ENCODE measurements at regions not wholly inside any gene's neighbourhood (a gene's known extent, or its start where the extent isn't known, plus 50 kb on each side); places are given as distances from the start of the nearest gene placed in this dataset.

DNA sequence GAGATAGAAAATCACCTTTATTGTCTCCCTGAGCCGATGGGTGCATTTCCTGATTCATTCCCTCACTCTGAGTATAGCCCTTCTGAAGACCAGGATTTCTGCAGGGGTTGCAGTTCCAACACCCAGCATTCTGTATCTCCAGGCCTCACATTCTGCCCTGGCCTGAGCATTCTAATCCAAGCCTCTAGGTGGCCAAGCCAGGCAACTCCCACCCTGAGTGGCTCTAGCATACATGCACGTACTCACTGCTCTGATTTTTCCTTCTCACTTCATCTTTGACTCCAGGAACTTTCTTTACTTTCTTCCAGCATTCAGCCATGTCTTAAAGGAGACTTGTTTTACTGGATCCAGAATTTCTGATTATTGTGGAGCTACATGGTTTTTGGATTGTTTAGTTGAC lies 100.7 kb upstream of the STK39 start (continued):
- TF ChIP-seq NR4A1 (CRISPR knock-in tag; IDR thresholded peaks at IDR 0.05): no peak
- no peak for TF ChIP-seq NR4A1 (tag; IDR thresholded peaks at IDR 0.05)

DNA sequence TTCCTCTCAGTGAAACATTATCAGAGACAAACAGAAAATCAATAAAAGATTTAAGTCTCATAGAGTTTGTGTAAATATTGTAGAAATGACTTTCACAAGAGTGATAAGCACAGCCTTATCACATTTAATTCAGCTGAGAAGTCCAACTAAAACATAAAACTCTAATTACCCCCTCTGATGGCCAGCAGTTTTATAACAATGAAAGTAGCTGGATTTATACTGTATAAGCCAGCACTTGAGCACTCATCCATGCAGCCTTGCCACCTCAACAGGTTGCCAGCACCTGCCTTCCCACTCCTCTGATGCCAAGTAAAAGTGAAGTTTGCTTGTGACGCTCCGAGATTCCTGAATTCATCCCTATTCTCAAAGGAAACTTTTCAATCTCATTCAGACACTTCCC lies 103.0 kb upstream of the STK39 start:
- Histone ChIP-seq H3K27me3 (ENCODE audit: control insufficient read depth in 2 of 2, insufficient read depth in 2 of 2, low read length in 2 of 2) (peaks cover 0 to 6% of the 10 kb centered on the region in 2 experiments; a peak in 1 of 5 replicates), H3K9ac (ENCODE audit: insufficient read depth in 1 of 2, low read depth in 2 of 2, low read length in 2 of 2) (no peak overlapping the region), H3K4me1 (replicated peaks in 1 of 2; ENCODE audit: control insufficient read depth in 2 of 2, insufficient read depth in 2 of 2, low read length in 2 of 2) (no peaks in the 10 kb centered on the region; a peak in 1 of 5 replicates), H3K9me3 (replicated peaks; ENCODE audit: control insufficient read depth, insufficient read depth, low read depth, low read length) (no peaks in the 10 kb centered on the region), H2AFZ (ENCODE audit: low read depth, low read length) (no peak overlapping the region), H3K27ac (ENCODE audit: extremely low read depth, low read depth, low read length) (no peak overlapping the region), H3K79me2 (ENCODE audit: control insufficient read depth, insufficient read depth, low read length) (no peaks in the 10 kb centered on the region), H3K9me1 (ENCODE audit: control insufficient read depth, insufficient read depth, low read length) (no peaks in the 10 kb centered on the region), H3K4me2 (ENCODE audit: insufficient read depth, low read length) (no peak overlapping the region), H4K20me1 (replicated peaks; ENCODE audit: control insufficient read depth, insufficient read depth, low read length) (no peaks in the 10 kb centered on the region), H3K4me3 (no peak overlapping the region), H3K36me3 (ENCODE audit: control insufficient read depth, insufficient read depth, low read length) (no peaks in the 10 kb centered on the region)
- ChIA-PET CTCF (ENCODE audit: low intra/inter-chr PET ratio) (no interaction called here), POLR2A (interaction anchor here (0.7 kb wide), 1 partner anchor 137 kb away, joined by 3 read pairs; no protein-coding TSS in a partner anchor)
- DNase-seq (ENCODE audit: extremely low read depth in 1 of 4, low spot score in 3 of 4) (no peak), FAIRE-seq (no peak), ATAC-seq (no peak)
- in situ Hi-C loops (cut with MboI): no loop called here
- intact Hi-C loops (cut with micrococcal nuclease): no loop called here
- WGBS (ENCODE audit: insufficient coverage, low coverage, missing lambda C conversion rate): 17% methylated on average over 2 of the region's 2 CpGs
- BruUV-seq (replicated peaks): no TSS peak
- no peak for TF ChIP-seq HNRNPH1 (optimal IDR thresholded peaks at IDR 0.05; ENCODE audit: low read depth, low read length)
- TF ChIP-seq TRIM28 (IDR thresholded peaks at IDR 0.05): no peak
- no peak for TF ChIP-seq ZC3H4 (CRISPR knock-in tag; IDR thresholded peaks at IDR 0.05; ENCODE audit: borderline replicate concordance)
- TF ChIP-seq WHSC1 (IDR thresholded peaks at IDR 0.05; ENCODE audit: low read length): no peak
- TF ChIP-seq, protein P1, sequence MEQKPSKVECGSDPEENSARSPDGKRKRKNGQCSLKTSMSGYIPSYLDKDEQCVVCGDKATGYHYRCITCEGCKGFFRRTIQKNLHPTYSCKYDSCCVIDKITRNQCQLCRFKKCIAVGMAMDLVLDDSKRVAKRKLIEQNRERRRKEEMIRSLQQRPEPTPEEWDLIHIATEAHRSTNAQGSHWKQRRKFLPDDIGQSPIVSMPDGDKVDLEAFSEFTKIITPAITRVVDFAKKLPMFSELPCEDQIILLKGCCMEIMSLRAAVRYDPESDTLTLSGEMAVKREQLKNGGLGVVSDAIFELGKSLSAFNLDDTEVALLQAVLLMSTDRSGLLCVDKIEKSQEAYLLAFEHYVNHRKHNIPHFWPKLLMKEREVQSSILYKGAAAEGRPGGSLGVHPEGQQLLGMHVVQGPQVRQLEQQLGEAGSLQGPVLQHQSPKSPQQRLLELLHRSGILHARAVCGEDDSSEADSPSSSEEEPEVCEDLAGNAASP (IDR thresholded peaks at IDR 0.05): no peak
- TF ChIP-seq TARDBP (IDR thresholded peaks at IDR 0.05): no peak
- TF ChIP-seq ZKSCAN8 (CRISPR knock-in tag; IDR thresholded peaks at IDR 0.05): no peak
- TF ChIP-seq MYNN (IDR thresholded peaks at IDR 0.05): no peak
- no peak for TF ChIP-seq MYNN (CRISPR knock-in tag; IDR thresholded peaks at IDR 0.05)
- no peak for TF ChIP-seq CREBBP (IDR thresholded peaks at IDR 0.05; ENCODE audit: low read depth, low read length)
- TF ChIP-seq, protein P2, sequence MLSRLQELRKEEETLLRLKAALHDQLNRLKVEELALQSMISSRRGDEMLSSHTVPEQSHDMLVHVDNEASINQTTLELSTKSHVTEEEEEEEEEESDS (CRISPR knock-in tag; IDR thresholded peaks at IDR 0.05): no peak
- no peak for TF ChIP-seq ZNF668 (CRISPR knock-in tag; IDR thresholded peaks at IDR 0.05)
- TF ChIP-seq ZNF57 (CRISPR knock-in tag; IDR thresholded peaks at IDR 0.05): no peak
- TF ChIP-seq, protein P3, sequence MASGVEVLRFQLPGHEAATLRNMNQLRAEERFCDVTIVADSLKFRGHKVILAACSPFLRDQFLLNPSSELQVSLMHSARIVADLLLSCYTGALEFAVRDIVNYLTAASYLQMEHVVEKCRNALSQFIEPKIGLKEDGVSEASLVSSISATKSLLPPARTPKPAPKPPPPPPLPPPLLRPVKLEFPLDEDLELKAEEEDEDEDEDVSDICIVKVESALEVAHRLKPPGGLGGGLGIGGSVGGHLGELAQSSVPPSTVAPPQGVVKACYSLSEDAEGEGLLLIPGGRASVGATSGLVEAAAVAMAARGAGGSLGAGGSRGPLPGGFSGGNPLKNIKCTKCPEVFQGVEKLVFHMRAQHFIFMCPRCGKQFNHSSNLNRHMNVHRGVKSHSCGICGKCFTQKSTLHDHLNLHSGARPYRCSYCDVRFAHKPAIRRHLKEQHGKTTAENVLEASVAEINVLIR (CRISPR knock-in tag; IDR thresholded peaks at IDR 0.05): no peak
- no peak for TF ChIP-seq SNIP1 (IDR thresholded peaks at IDR 0.05; ENCODE audit: low read depth)
- TF ChIP-seq, protein P4, sequence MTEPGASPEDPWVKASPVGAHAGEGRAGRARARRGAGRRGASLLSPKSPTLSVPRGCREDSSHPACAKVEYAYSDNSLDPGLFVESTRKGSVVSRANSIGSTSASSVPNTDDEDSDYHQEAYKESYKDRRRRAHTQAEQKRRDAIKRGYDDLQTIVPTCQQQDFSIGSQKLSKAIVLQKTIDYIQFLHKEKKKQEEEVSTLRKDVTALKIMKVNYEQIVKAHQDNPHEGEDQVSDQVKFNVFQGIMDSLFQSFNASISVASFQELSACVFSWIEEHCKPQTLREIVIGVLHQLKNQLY (CRISPR knock-in tag; conservative IDR thresholded peaks at IDR 0.05): no peak
- TF ChIP-seq SOX6 (IDR thresholded peaks at IDR 0.05): no peak
- no peak for TF ChIP-seq PPARD (CRISPR knock-in tag; IDR thresholded peaks at IDR 0.05)
- TF ChIP-seq NCOA2 (IDR thresholded peaks at IDR 0.05; ENCODE audit: partially characterized antibody in 2 of 2): no peak

Data from K562 (cell line).